ENCODE measurements at regions not wholly inside any gene's neighbourhood (a gene's known extent, or its start where the extent isn't known, plus 50 kb on each side); places are given as distances from the start of the nearest gene placed in this dataset.
"Not testable (repeated sequence)": the region's sequence is repeated elsewhere in the genome, so short reads cannot be mapped to it uniquely, and the experiment has no call there.

- TF ChIP-seq, protein P1, sequence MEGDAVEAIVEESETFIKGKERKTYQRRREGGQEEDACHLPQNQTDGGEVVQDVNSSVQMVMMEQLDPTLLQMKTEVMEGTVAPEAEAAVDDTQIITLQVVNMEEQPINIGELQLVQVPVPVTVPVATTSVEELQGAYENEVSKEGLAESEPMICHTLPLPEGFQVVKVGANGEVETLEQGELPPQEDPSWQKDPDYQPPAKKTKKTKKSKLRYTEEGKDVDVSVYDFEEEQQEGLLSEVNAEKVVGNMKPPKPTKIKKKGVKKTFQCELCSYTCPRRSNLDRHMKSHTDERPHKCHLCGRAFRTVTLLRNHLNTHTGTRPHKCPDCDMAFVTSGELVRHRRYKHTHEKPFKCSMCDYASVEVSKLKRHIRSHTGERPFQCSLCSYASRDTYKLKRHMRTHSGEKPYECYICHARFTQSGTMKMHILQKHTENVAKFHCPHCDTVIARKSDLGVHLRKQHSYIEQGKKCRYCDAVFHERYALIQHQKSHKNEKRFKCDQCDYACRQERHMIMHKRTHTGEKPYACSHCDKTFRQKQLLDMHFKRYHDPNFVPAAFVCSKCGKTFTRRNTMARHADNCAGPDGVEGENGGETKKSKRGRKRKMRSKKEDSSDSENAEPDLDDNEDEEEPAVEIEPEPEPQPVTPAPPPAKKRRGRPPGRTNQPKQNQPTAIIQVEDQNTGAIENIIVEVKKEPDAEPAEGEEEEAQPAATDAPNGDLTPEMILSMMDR (IDR thresholded peaks at IDR 0.05; ENCODE audit: low read length) = not testable (repeated sequence)
- TF ChIP-seq EZH2 (IDR thresholded peaks at IDR 0.05; ENCODE audit: borderline replicate concordance, low read length) = not testable (repeated sequence)
Measured at GRCh38 chr1:149644818-149645217, 61.2 kb downstream of the PPIAL4C start.

Data from OCI-LY1 (cell line).